PC-9 (cell line): ENCODE measurements at regions not wholly inside any gene's neighbourhood (a gene's known extent, or its start where the extent isn't known, plus 50 kb on each side); places are given as distances from the start of the nearest gene placed in this dataset.
"Not testable (repeated sequence)": the region's sequence is repeated elsewhere in the genome, so short reads cannot be mapped to it uniquely, and the experiment has no call there.

ENCODE experiments used
- BruUV-seq: library from RNA; stranded (reverse); fragments of 400-500 nt; replicated peaks from 2 replicates; lab custom pipeline; 2021; lab: Mats Ljungman, UMichigan
- CTCF ChIA-PET: fragments of 300-600 bp; sonication (Branson Sonifier 250); formaldehyde crosslinking; loops from one replicate; lab custom pipeline; 2022; ENCODE audit warnings: antibody characterized with exemption; lab: Charles Lee
- POLR2A ChIA-PET: fragments of 300-600 bp; sonication (Branson Sonifier 250); formaldehyde crosslinking; loops from one replicate; lab custom pipeline; 2022; ENCODE audit warnings: antibody characterized with exemption; ENCODE audit not compliant: unreplicated experiment; lab: Charles Lee
- DNase-seq, 2 experiments: peaks; one replicate each; pipeline versions ENCODE4 v3.0.0 to v3.0.0-alpha.2; 2015 to 2022; ENCODE audit warnings: mixed read lengths in 1 of 2
- H2AFZ ChIP-seq: fragments of 200-600 bp; sonication (generic); 2 replicates; pipeline ENCODE4 v1.8.1; 2017; ENCODE audit warnings: antibody characterized with exemption
- H3F3A ChIP-seq: fragments of 200-600 bp; sonication (generic); 2 replicates; pipeline ENCODE4 v1.8.1; 2017; ENCODE audit warnings: antibody characterized with exemption, mild to moderate bottlenecking, low read depth; ENCODE audit not compliant: insufficient read depth
- H3K27ac ChIP-seq: fragments of 200-600 bp; sonication (generic); 2 replicates; pipeline ENCODE4 v1.6.1; 2016; ENCODE audit warnings: mixed run types
- H3K27me3 ChIP-seq: fragments of 200-600 bp; sonication (generic); 2 replicates; pipeline ENCODE4 v1.6.1; 2016; ENCODE audit warnings: low read depth, mixed run types; ENCODE audit not compliant: insufficient read depth
- H3K36me3 ChIP-seq: fragments of 200-600 bp; sonication (generic); 2 replicates; pipeline ENCODE4 v1.6.1; 2016; ENCODE audit warnings: low read depth, mixed run types
- H3K4me1 ChIP-seq: fragments of 200-600 bp; sonication (generic); replicated peaks from 2 replicates; pipeline ENCODE4 v1.6.1; 2016; ENCODE audit warnings: mixed run types; ENCODE audit not compliant: insufficient read depth
- H3K4me2 ChIP-seq: fragments of 200-600 bp; sonication (generic); 2 replicates; pipeline ENCODE4 v1.6.1; 2017; ENCODE audit warnings: mixed run types
- H3K4me3 ChIP-seq: fragments of 200-600 bp; sonication (generic); 2 replicates; pipeline ENCODE4 v1.6.1; 2016; ENCODE audit warnings: mixed run types
- H3K79me2 ChIP-seq: fragments of 200-600 bp; sonication (generic); 2 replicates; pipeline ENCODE4 v1.6.1; 2017; ENCODE audit warnings: low read depth, mixed run types
- H3K9me2 ChIP-seq: fragments of 200-600 bp; sonication (generic); 2 replicates; pipeline ENCODE4 v1.8.1; 2017; ENCODE audit warnings: mild to moderate bottlenecking; ENCODE audit not compliant: insufficient read depth
- H3K9me3 ChIP-seq: fragments of 200-600 bp; sonication (generic); 2 replicates; pipeline ENCODE4 v1.8.1; 2016; ENCODE audit warnings: low read depth; ENCODE audit not compliant: insufficient read depth
- H4K20me1 ChIP-seq: fragments of 200-600 bp; sonication (generic); 2 replicates; pipeline ENCODE4 v1.8.1; 2017; ENCODE audit not compliant: insufficient read depth
- EZH2 ChIP-seq: fragments of 200-600 bp; sonication (generic); IDR thresholded peaks from 2 replicates; pipeline ENCODE4 v1.8.0; 2017; ENCODE audit warnings: antibody characterized with exemption, low read depth
- intact Hi-C: fragments of 100-400 bp; cut with micrococcal nuclease; formaldehyde crosslinking; loops from one replicate; pipeline ENCODE4 v1.10.0; 2022; ENCODE audit not compliant: unreplicated experiment
- TF ChIP-seq, protein P1 (sequence below): fragments of 200-600 bp; sonication (generic); conservative IDR thresholded peaks from 2 replicates; pipeline ENCODE4 v1.6.1; 2017; ENCODE audit warnings: mixed run types, antibody characterized with exemption, mild to moderate bottlenecking, moderate library complexity

DNA sequence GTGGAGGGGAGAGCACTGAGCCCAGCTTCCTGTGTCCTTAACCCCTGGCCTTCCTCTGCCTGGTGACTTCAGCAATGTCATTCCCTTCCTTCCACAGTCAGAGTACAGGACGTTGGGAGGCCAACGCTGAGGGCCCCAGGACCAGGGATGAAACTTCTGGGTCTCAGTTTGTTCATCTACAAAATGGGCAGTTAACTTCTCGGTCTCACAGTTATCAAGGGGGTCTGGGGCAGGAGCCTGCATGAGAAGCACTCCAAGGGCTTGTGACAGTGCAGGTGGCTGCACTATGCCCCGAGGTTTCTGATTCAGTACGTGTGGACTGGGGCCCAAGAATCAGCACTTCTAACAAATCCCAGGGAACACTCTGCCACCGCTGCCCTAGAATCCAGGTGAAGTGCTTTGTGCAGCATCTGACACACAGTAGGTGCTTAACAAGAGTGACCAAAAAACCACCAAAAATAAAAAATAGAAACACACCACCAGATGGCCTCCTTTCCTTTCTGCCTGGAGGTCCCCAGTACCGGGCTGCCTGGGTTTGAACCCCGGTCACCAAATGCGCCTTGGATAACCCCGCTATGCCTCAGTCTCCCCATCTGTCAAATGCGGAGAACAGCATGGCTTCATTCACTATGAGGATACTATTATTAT lies 80.4 kb downstream of the RFLNA start:
- CTCF ChIA-PET, result no interaction called here
- Histone ChIP-seq H4K20me1 (peaks cover 69% of the 10 kb centered on the region), H3K27ac (no peak overlapping the region), H3K9me3 (no peaks in the 10 kb centered on the region), H3K79me2 (peaks cover 48% of the 10 kb centered on the region), H3K9me2 (no peaks in the 10 kb centered on the region), H2AFZ (no peak overlapping the region), H3F3A (peaks cover 56% of the 10 kb centered on the region), H3K4me3 (no peak overlapping the region), H3K27me3 (no peaks in the 10 kb centered on the region), H3K4me1 (peaks cover 24% of the 10 kb centered on the region), H3K36me3 (peaks cover 25% of the 10 kb centered on the region), H3K4me2 (no peak overlapping the region)
- POLR2A ChIA-PET, result no interaction called here
- DNase-seq, result no peak
- intact Hi-C loops, result no loop called here
- TF ChIP-seq, protein P1, sequence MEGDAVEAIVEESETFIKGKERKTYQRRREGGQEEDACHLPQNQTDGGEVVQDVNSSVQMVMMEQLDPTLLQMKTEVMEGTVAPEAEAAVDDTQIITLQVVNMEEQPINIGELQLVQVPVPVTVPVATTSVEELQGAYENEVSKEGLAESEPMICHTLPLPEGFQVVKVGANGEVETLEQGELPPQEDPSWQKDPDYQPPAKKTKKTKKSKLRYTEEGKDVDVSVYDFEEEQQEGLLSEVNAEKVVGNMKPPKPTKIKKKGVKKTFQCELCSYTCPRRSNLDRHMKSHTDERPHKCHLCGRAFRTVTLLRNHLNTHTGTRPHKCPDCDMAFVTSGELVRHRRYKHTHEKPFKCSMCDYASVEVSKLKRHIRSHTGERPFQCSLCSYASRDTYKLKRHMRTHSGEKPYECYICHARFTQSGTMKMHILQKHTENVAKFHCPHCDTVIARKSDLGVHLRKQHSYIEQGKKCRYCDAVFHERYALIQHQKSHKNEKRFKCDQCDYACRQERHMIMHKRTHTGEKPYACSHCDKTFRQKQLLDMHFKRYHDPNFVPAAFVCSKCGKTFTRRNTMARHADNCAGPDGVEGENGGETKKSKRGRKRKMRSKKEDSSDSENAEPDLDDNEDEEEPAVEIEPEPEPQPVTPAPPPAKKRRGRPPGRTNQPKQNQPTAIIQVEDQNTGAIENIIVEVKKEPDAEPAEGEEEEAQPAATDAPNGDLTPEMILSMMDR, result peak; percentile 25; the same call in 1 of the 2 replicates
- no peak for TF ChIP-seq EZH2
- no TSS peak for BruUV-seq

DNA sequence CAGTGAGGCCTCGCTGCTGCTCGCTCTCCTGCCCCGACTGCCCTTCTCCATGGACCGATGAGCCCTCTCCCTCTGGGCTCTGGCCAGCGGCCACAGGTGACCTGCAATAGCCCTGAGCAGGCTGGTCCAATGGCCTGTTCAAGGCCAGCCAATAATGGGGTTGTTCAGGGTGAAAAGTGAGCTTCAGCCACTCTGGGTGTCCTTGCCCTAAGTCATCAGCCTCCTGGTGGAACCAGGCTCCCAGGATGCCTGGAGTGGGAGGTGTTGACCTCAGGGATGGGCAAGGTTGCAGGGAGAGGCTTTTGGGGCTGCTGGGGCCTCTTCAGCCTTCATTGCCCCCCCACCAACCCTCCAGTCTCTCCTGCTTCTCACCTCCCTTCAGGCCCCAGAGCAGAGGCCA lies 79.7 kb downstream of the RFLNA start:
- no TSS peak for BruUV-seq
- Histone ChIP-seq H3K4me3 (no peak overlapping the region), H3K4me2 (no peak overlapping the region), H3F3A (peaks cover 61% of the 10 kb centered on the region), H2AFZ (no peak overlapping the region), H3K9me3 (no peaks in the 10 kb centered on the region), H3K79me2 (peaks cover 42% of the 10 kb centered on the region), H3K36me3 (peaks cover 23% of the 10 kb centered on the region), H4K20me1 (peaks cover 71% of the 10 kb centered on the region), H3K4me1 (peaks cover 31% of the 10 kb centered on the region), H3K9me2 (no peaks in the 10 kb centered on the region), H3K27ac (no peak overlapping the region), H3K27me3 (no peaks in the 10 kb centered on the region)
- intact Hi-C loops, result no loop called here
- ChIA-PET CTCF (no interaction called here), POLR2A (no interaction called here)
- no peak for DNase-seq
- TF ChIP-seq EZH2, result no peak
- TF ChIP-seq, protein P1, result no peak

DNA sequence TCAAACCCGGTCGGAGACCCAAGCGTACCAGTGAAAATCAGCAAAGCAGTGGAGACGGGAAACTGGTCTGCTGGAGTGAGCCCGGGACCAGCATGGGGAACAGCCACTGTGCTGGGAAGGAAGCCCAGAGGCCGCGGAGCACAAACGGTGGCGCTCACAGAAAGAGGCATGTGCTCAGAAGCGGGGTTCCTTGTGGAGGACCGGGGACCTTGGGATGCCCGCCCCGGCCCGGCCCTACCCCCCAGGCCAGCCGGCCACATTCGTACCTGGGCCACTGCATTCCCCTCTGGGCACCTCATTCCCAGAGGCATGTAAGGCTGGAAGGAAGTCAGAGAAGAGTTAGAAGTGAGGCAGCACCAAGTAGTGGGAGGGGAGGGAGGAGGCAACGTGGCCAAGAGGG lies 79.3 kb downstream of the RFLNA start:
- BruUV-seq, result no TSS peak
- intact Hi-C loops, result no loop called here
- POLR2A ChIA-PET, result no interaction called here

DNA sequence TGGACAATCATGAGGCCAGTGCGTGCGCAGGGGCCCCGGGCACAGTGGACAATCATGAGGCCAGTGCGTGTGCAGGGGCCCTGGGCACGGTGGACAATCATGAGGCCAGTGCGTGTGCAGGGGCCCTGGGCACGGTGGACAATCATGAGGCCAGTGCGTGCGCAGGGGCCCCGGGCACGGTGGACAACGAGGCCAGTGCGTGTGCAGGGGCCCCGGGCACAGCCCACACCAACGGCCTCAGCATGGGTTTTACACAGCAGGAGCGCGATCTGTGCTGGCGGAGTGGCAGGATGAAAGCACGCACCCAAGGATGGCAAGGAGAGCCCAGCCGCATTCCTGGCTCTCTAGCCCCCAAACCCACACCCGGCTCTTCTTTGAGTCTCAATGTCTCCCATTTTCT lies 78.8 kb downstream of the RFLNA start:
- Histone ChIP-seq H3K79me2 (peaks cover 37% of the 10 kb centered on the region), H3K36me3 (peaks cover 17% of the 10 kb centered on the region; the same call in 1 of the 2 replicates), H3K4me1 (peaks cover 39% of the 10 kb centered on the region), H4K20me1 (peaks cover 67% of the 10 kb centered on the region), H3F3A (peaks cover 58% of the 10 kb centered on the region)
- POLR2A ChIA-PET, DNase-seq, H3K4me3 ChIP-seq, H3K9me3 ChIP-seq, H2AFZ ChIP-seq, BruUV-seq, intact Hi-C loops, H3K4me2 ChIP-seq, CTCF ChIA-PET, H3K9me2 ChIP-seq, H3K27ac ChIP-seq, H3K27me3 ChIP-seq: not testable (repeated sequence)

More for the DNA sequence above, 79.3 kb downstream of the RFLNA start:
- peaks cover 35% of the 10 kb centered on the region for H3K4me1 ChIP-seq
- no peaks in the 10 kb centered on the region for H3K27me3 ChIP-seq
- peaks cover 37% of the 10 kb centered on the region for H3K79me2 ChIP-seq
- H3K27ac ChIP-seq, result no peak overlapping the region
- peaks cover 19% of the 10 kb centered on the region for H3K36me3 ChIP-seq
- no peak overlapping the region for H3K4me2 ChIP-seq
- peaks cover 67% of the 10 kb centered on the region for H4K20me1 ChIP-seq
- H3K9me2 ChIP-seq, result no peaks in the 10 kb centered on the region
- no peak overlapping the region for H2AFZ ChIP-seq
- no peaks in the 10 kb centered on the region for H3K9me3 ChIP-seq
- no peak for DNase-seq
- no peak overlapping the region for H3K4me3 ChIP-seq
- TF ChIP-seq EZH2, result no peak
- TF ChIP-seq, protein P1, result no peak
- H3F3A ChIP-seq, result peaks cover 58% of the 10 kb centered on the region
- CTCF ChIA-PET, result no interaction called here
